Brain microvascular endothelial cell (primary cell): ENCODE measurements at regions not wholly inside any gene's neighbourhood (a gene's known extent, or its start where the extent isn't known, plus 50 kb on each side); places are given as distances from the start of the nearest gene placed in this dataset.

Experiments used
- DNase-seq: peaks from one replicate; pipeline ENCODE4 v3.0.0-alpha.2; 2020
- H3K27ac ChIP-seq: fragments of 250-450 bp; sonication (Bioruptor Pico); 2 replicates; pipeline ENCODE4 v1.5.1; 2020; ENCODE audit warnings: mild to moderate bottlenecking, moderate library complexity
- H3K27me3 ChIP-seq: fragments of 250-450 bp; sonication (Bioruptor Pico); replicated peaks from 2 replicates; pipeline ENCODE4 v1.5.1; 2020; ENCODE audit warnings: mild to moderate bottlenecking
- H3K36me3 ChIP-seq: fragments of 250-450 bp; sonication (Bioruptor Pico); replicated peaks from 2 replicates; pipeline ENCODE4 v1.5.1; 2020; ENCODE audit warnings: mild to moderate bottlenecking
- H3K4me3 ChIP-seq: 2 replicates; pipeline ENCODE4 v1.5.1; 2011; ENCODE audit warnings: low read depth, mild to moderate bottlenecking, control low read depth, low read length, moderate library complexity
- in situ Hi-C: cut with HindIII; loops from 2 replicates; pipeline ENCODE4 v1.10.0; 2017; ENCODE audit warnings: low sequenced_read_pairs, low pct_ligation_motif_present
- TF ChIP-seq, protein P1 (sequence below): IDR thresholded peaks from 2 replicates; pipeline ENCODE4 v1.5.1; 2011; ENCODE audit warnings: low read depth, mild to moderate bottlenecking, moderate library complexity, low read length, control low read depth, inconsistent platforms; ENCODE audit errors: missing control alignments

DNA sequence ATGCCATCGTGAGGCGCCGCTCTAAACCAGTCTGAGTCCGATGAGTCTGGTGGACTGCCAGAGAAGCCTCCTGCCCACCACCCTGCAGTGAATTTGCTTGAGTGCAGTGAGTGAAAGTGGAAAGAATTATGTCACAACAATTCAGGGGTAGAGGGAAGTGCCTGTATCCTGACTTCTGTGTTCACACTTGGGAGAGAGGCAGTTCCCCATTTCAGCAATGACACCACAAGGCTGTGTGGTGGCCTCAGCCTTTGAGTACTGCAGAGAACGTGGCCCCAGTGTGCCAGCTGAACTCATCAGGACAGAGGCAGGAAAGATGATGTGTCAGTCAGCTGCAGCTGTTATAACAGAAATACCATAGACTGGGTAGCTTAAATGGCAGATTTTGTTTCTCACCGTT is 155.6 kb downstream of the COG6 start:
- TF ChIP-seq, protein P1, sequence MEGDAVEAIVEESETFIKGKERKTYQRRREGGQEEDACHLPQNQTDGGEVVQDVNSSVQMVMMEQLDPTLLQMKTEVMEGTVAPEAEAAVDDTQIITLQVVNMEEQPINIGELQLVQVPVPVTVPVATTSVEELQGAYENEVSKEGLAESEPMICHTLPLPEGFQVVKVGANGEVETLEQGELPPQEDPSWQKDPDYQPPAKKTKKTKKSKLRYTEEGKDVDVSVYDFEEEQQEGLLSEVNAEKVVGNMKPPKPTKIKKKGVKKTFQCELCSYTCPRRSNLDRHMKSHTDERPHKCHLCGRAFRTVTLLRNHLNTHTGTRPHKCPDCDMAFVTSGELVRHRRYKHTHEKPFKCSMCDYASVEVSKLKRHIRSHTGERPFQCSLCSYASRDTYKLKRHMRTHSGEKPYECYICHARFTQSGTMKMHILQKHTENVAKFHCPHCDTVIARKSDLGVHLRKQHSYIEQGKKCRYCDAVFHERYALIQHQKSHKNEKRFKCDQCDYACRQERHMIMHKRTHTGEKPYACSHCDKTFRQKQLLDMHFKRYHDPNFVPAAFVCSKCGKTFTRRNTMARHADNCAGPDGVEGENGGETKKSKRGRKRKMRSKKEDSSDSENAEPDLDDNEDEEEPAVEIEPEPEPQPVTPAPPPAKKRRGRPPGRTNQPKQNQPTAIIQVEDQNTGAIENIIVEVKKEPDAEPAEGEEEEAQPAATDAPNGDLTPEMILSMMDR: no peak
- DNase-seq: no peak
- Histone ChIP-seq H3K27me3 (no peaks in the 10 kb centered on the region), H3K36me3 (no peaks in the 10 kb centered on the region), H3K27ac (no peak overlapping the region), H3K4me3 (no peak overlapping the region)
- in situ Hi-C loops: no loop called here

DNA sequence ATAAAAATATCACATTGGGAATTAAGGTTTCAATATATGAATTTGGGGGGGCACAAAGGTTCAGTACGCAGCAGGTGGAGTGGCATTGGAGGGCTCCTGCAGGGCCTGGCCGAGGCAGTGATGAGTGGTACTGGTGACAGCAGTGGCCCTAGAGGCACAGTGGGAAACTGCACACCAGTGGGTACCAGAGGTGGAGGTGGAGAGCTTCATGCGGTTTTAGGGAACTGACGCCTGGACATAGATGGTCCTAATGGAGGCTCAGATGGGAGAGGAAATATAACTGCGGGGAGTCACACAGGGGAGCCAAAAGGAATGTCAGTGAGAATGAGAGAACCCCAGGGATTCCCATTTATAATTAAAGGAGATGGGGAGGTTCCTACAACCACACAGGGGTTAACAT is 156.2 kb downstream of the COG6 start:
- in situ Hi-C loops: no loop called here
- Histone ChIP-seq H3K27ac (no peak overlapping the region), H3K27me3 (no peaks in the 10 kb centered on the region), H3K4me3 (no peak overlapping the region), H3K36me3 (no peaks in the 10 kb centered on the region)
- DNase-seq: no peak
- TF ChIP-seq, protein P1: no peak

DNA sequence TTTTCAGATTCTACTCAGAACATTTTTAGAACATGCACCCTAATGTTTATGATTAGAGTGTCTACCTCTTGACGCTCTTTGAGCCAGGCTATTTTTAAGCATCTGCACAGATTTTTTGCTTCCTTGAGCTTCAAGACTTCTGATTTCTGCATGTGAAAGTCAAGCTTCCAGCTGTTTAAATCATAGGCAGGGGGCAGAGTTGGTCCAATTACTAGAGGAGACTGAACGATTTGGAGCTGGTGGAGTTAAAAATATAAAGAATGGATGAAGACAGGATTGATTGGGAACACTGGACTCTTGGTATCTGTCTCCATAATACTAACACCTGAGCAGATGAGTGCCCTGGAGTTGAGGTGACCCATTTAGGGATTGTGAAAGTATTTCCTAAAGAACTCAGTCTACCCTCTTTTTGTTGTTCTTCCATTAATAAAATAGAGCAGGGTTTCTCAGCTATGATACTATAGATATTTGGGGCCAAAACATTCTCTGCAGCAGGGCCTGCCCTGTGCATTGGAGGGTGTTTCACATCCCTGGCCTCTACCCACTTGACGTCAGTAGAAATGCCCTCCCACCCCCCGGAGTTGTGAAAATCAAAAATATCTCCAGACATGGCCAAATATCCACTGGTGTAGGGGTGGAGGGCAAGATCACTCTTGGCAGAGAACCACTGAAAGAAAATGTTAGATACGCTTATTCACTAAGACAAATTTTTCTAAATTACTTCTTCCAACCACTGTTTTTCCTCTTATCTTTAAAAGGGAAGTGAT is 160.1 kb downstream of the COG6 start:
- H3K36me3 ChIP-seq: no peaks in the 10 kb centered on the region
- DNase-seq: peak; percentile 62
- in situ Hi-C loops: no loop called here

DNA sequence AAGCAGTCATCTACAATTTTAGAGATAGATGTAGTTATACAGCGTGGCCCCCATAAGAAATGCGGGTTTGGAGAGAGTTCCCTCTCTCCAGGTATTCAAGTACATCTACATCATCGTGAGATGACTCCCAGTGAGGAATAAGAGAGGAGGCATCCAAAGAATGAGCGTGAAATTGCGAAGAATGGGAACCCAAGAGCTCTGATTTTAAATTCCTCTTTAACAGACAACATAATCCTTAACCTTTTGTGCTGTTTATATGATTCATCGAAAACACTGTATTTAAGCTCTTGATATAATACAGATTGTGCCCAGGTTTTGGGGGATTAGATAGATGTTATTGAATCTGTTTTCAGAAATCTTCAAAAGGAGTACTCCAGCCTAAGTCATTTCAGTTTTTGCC is 161.5 kb downstream of the COG6 start:
- Histone ChIP-seq H3K36me3 (no peaks in the 10 kb centered on the region), H3K27ac (peak overlapping the region; percentile 89), H3K4me3 (no peak overlapping the region), H3K27me3 (no peaks in the 10 kb centered on the region)
- in situ Hi-C loops: no loop called here
- DNase-seq: peak; percentile 88
- TF ChIP-seq, protein P1: no peak

More for the DNA sequence above, 160.1 kb downstream of the COG6 start:
- peak overlapping the region; percentile 89 for H3K27ac ChIP-seq
- no peak overlapping the region for H3K4me3 ChIP-seq
- H3K27me3 ChIP-seq: no peaks in the 10 kb centered on the region
- TF ChIP-seq, protein P1: peak; percentile 47

DNA sequence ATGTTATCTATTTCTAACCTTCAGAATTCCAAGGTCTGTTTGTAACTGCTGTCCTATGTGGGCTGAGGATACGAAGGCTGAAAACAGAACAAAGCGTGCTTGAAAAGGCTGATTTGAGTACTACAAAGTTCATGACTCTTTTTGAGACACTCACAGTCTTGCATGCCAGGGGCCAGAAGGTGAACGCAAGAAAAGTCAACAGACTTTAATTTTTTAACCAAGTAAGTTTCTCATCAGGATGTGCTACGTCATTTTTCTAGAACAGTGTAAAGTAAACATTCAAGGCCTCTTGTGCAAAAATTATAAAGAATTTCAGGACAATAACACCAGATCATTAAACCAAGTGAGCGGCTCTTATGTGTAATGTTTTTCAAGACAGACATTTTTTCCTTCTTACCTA is 163.5 kb downstream of the COG6 start:
- peak; percentile 91 for DNase-seq
- in situ Hi-C loops: no loop called here
- Histone ChIP-seq H3K36me3 (no peaks in the 10 kb centered on the region), H3K4me3 (no peak overlapping the region), H3K27ac (peak overlapping the region; percentile 89), H3K27me3 (no peaks in the 10 kb centered on the region)
- TF ChIP-seq, protein P1: no peak

DNA sequence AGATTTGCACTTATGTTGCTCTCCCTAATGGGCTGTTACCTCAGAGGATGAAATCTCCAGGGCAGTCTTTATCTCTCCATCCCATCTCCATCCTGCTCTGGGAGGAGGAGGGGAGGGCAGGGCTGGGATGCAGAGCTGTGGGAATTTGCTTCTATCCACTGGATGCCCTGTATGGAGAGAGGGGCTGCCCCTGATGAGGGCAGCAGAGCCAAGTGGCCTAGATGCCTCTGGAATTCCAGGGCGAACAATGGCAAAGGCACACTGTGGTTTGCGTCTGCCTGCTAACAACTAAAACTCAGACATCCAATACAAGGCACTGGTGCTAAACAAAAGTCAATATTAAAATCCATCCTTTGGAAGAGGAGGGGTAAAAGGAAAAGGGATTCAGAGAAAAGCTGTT is 165.1 kb downstream of the COG6 start:
- in situ Hi-C loops: no loop called here
- no peak for DNase-seq
- Histone ChIP-seq H3K27ac (no peak overlapping the region), H3K27me3 (no peaks in the 10 kb centered on the region), H3K4me3 (no peak overlapping the region), H3K36me3 (no peaks in the 10 kb centered on the region)
- TF ChIP-seq, protein P1: no peak
